Osteoblast (primary cell): ENCODE measurements at regions not wholly inside any gene's neighbourhood (a gene's known extent, or its start where the extent isn't known, plus 50 kb on each side); places are given as distances from the start of the nearest gene placed in this dataset.

Source experiments
- DNase-seq: peaks from one replicate; pipeline ENCODE4 v3.0.0; 2011; ENCODE audit warnings: low spot score, mixed read lengths; ENCODE audit not compliant: insufficient read length; ENCODE audit errors: missing footprints
- H2AFZ ChIP-seq: 2 replicates; pipeline ENCODE4 v1.6.0; 2011; ENCODE audit warnings: mild to moderate bottlenecking, low read length
- H3K27ac ChIP-seq: 2 replicates; pipeline ENCODE4 v1.5.1; 2011; ENCODE audit warnings: mild to moderate bottlenecking, low read depth, low read length, moderate library complexity
- H3K27me3 ChIP-seq: 2 replicates; pipeline ENCODE4 v1.6.0; 2012; ENCODE audit warnings: mild to moderate bottlenecking, control low read depth, inconsistent platforms, low read length, moderate library complexity; ENCODE audit not compliant: insufficient read depth
- H3K36me3 ChIP-seq: 2 replicates; pipeline ENCODE4 v1.5.1; 2011; ENCODE audit warnings: mild to moderate bottlenecking, low read length, control low read depth, moderate library complexity; ENCODE audit not compliant: insufficient read depth
- H3K4me1 ChIP-seq: 2 replicates; pipeline ENCODE4 v1.5.1; 2011; ENCODE audit warnings: mild to moderate bottlenecking, low read length, control low read depth, moderate library complexity; ENCODE audit not compliant: insufficient read depth
- H3K4me2 ChIP-seq: 2 replicates; pipeline ENCODE4 v1.6.0; 2011; ENCODE audit warnings: mild to moderate bottlenecking, low read length; ENCODE audit not compliant: insufficient read depth
- H3K4me3 ChIP-seq: fragments of 200-600 bp; sonication (generic); 3 replicates; pipeline ENCODE4 v1.5.1; 2012; ENCODE audit warnings: mild to moderate bottlenecking, low read length, inconsistent platforms; ENCODE audit not compliant: insufficient read depth
- H3K79me2 ChIP-seq: 2 replicates; pipeline ENCODE4 v1.6.0; 2012; ENCODE audit warnings: mild to moderate bottlenecking, low read length, control low read depth, inconsistent platforms; ENCODE audit not compliant: insufficient read depth
- H3K9me3 ChIP-seq: 2 replicates; pipeline ENCODE4 v1.5.1; 2011; ENCODE audit warnings: low read depth, low read length, control low read depth
- H4K20me1 ChIP-seq: 2 replicates; pipeline ENCODE4 v1.6.0; 2012; ENCODE audit warnings: mild to moderate bottlenecking, low read length, control low read depth; ENCODE audit not compliant: insufficient read depth
- CTCF ChIP-seq: IDR thresholded peaks from 2 replicates; pipeline ENCODE4 v1.5.1; 2011; ENCODE audit warnings: mild to moderate bottlenecking, low read depth, low read length, moderate library complexity; ENCODE audit errors: extremely low read depth

- no peaks in the 10 kb centered on the region for H3K79me2 ChIP-seq
- H3K4me2 ChIP-seq: no peak overlapping the region
- no peak for DNase-seq
- TF ChIP-seq CTCF: no peak
- H3K9me3 ChIP-seq: peaks cover 2% of the 10 kb centered on the region
- H3K27me3 ChIP-seq: no peaks in the 10 kb centered on the region
- H3K27ac ChIP-seq: no peak overlapping the region
- H3K4me3 ChIP-seq: no peak overlapping the region
- H3K4me1 ChIP-seq: no peaks in the 10 kb centered on the region
- no peak overlapping the region for H2AFZ ChIP-seq
- H3K36me3 ChIP-seq: no peaks in the 10 kb centered on the region
- H4K20me1 ChIP-seq: no peaks in the 10 kb centered on the region
These were observed 861.0 kb downstream of the RPS29 start for GRCh38 chr14:48725051-48725734.

DNA sequence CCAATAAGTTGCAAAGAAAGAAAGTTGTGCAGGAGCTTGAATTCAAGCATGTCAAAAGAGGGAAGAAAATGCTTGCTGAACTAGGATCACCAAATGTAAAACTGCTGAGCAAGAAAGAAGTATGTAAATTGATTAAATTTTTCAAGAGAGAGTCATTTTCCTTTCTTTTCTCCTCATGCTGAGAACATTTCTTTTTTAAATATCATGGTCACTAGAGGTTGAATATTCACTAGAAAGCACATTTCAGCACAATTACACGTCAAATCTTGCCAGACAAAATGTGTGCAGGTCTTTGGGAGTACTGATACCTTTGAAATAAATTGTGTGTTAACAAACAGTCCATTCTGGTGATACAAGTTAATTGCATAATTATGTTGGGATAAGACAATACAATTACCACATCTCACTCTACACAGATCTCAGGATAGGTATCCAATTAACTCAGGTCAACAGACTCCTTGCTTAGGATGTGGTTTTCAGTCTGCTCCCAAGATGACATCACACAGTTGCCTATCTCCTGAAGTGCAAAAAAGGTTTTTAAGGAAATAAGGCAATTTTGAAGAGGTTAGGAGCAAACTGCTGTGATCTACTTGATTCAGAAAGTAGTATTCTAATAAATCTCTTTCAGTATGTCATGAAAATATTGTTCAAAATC is 862.2 kb downstream of the RPS29 start:
- no peak overlapping the region for H3K4me2 ChIP-seq
- H3K79me2 ChIP-seq: no peaks in the 10 kb centered on the region
- no peaks in the 10 kb centered on the region for H3K27me3 ChIP-seq
- no peaks in the 10 kb centered on the region for H3K4me1 ChIP-seq
- no peak overlapping the region for H3K27ac ChIP-seq
- H4K20me1 ChIP-seq: no peaks in the 10 kb centered on the region
- H2AFZ ChIP-seq: no peak overlapping the region
- no peak for TF ChIP-seq CTCF
- no peak for DNase-seq
- peaks cover 2% of the 10 kb centered on the region for H3K9me3 ChIP-seq
- H3K36me3 ChIP-seq: no peaks in the 10 kb centered on the region
- no peak overlapping the region for H3K4me3 ChIP-seq

DNA sequence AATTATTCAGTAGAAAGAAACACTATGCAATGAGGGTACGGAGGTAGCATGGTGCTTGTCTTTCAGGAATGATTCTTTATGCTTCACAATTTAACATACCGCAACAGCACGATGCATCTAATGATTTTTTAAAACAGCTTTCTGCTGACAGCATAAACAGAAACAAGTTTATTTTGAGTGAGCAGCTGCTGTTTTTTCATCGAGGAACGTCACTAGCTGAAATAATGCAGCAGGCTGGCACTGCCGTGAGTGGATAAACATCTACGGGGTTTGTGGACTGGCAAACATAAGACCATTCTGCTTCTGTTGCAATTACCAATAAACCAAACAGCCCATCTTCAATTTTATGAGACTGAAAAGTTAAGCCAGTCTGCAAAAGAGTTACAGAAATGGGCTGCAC is 871.8 kb downstream of the RPS29 start:
- Histone ChIP-seq H3K36me3 (no peaks in the 10 kb centered on the region), H3K9me3 (no peaks in the 10 kb centered on the region), H3K4me3 (no peak overlapping the region), H3K79me2 (no peaks in the 10 kb centered on the region), H3K4me2 (no peak overlapping the region), H3K4me1 (no peaks in the 10 kb centered on the region), H3K27ac (no peak overlapping the region), H2AFZ (no peak overlapping the region), H3K27me3 (no peaks in the 10 kb centered on the region), H4K20me1 (no peaks in the 10 kb centered on the region)
- no peak for TF ChIP-seq CTCF
- DNase-seq: no peak

DNA sequence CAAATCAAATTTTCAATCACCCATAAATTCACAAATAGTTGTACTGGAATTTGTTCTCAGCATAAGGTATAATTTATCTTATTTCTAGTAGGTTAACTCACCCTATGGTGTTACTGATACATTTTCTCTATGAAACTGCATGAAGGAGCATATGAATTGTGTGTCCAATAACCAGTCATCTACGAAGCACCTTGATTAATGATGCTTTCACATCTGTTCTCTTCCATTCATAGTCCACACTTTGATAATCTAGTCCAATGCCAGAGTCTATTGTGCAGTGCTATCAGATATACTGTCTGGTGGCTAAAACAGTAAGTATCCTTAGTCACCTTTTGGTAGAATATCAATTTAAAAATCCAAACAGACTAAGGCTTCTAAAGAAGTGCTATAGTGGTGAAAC is 876.0 kb downstream of the RPS29 start:
- Histone ChIP-seq H3K27me3 (no peaks in the 10 kb centered on the region), H2AFZ (no peak overlapping the region), H3K4me1 (no peaks in the 10 kb centered on the region), H4K20me1 (no peaks in the 10 kb centered on the region), H3K27ac (no peak overlapping the region), H3K4me2 (no peak overlapping the region), H3K4me3 (no peak overlapping the region), H3K36me3 (no peaks in the 10 kb centered on the region), H3K9me3 (no peaks in the 10 kb centered on the region), H3K79me2 (no peaks in the 10 kb centered on the region)
- TF ChIP-seq CTCF: no peak
- DNase-seq: no peak
